ENCODE measurements at regions not wholly inside any gene's neighbourhood (a gene's known extent, or its start where the extent isn't known, plus 50 kb on each side); places are given as distances from the start of the nearest gene placed in this dataset.
A peak's percentile ranks its signal among the peaks of the same experiment; 100 is the strongest.
"Not testable (repeated sequence)": the region's sequence is repeated elsewhere in the genome, so short reads cannot be mapped to it uniquely, and the experiment has no call there.

- DNase-seq (ENCODE audit: low read depth): no peak
- H3K4me3 ChIP-seq (ENCODE audit: low read depth, low read length): no peak overlapping the region
- TF ChIP-seq, protein P1, sequence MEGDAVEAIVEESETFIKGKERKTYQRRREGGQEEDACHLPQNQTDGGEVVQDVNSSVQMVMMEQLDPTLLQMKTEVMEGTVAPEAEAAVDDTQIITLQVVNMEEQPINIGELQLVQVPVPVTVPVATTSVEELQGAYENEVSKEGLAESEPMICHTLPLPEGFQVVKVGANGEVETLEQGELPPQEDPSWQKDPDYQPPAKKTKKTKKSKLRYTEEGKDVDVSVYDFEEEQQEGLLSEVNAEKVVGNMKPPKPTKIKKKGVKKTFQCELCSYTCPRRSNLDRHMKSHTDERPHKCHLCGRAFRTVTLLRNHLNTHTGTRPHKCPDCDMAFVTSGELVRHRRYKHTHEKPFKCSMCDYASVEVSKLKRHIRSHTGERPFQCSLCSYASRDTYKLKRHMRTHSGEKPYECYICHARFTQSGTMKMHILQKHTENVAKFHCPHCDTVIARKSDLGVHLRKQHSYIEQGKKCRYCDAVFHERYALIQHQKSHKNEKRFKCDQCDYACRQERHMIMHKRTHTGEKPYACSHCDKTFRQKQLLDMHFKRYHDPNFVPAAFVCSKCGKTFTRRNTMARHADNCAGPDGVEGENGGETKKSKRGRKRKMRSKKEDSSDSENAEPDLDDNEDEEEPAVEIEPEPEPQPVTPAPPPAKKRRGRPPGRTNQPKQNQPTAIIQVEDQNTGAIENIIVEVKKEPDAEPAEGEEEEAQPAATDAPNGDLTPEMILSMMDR (IDR thresholded peaks at IDR 0.05; ENCODE audit: insufficient read depth, low read depth, low read length, missing control alignments): no peak
Observed at GRCh38 chr3:137324114-137324513, 366.3 kb downstream of the IL20RB start.

- TF ChIP-seq, protein P1 (IDR thresholded peaks at IDR 0.05; ENCODE audit: insufficient read depth, low read depth, low read length, missing control alignments): no peak
- peak overlapping the region; percentile 19 for H3K4me3 ChIP-seq (ENCODE audit: low read depth, low read length)
Observed at GRCh38 chr3:137325170-137325569, 367.4 kb downstream of the IL20RB start.

DNA sequence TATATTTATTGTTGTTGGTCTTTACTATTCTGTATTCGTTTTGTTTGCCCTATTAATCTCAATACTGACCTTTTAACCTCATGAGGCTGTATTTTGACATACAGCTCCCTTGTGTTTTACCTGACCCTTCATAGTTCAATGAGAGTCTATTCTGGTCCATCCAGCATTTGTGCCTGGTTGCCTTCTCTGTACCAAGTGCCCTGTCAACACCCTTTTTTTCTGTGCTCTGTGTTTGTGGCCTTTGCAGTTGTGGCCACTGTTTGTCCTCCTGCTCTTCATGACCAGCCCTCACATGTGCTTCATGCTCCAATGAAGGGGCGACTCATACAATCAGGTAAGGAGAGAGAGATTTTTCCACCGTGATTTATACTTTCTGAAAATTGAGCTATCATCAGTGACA is 368.2 kb downstream of the IL20RB start:
- no peak for DNase-seq (ENCODE audit: low read depth)
- TF ChIP-seq, protein P1 (IDR thresholded peaks at IDR 0.05; ENCODE audit: insufficient read depth, low read depth, low read length, missing control alignments): no peak
- peak overlapping the region; percentile 19 for H3K4me3 ChIP-seq (ENCODE audit: low read depth, low read length)

More at GRCh38 chr3:137325170-137325569, 367.4 kb downstream of the IL20RB start:
- peak; percentile 69 for DNase-seq (ENCODE audit: low read depth)

DNA sequence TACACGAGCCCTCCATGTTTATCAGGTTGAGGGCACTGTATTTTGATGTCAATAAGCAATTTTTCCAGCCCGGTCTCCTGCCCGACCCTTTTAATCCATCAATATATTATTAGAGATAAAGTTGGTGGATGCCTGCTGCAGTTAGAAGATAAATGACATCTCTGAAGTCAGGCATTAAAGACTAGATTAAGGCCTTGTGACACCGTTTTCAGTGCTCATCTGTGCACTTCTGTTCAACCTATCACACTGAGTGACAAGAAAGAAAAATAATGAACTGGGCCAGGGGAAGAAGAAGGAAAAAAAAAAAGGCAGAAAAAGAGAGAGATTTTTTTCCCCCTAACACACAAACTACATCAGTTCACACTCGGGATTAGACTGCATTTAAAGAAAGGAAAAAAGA is 371.8 kb downstream of the IL20RB start:
- H3K4me3 ChIP-seq (ENCODE audit: low read depth, low read length): no peak overlapping the region
- TF ChIP-seq, protein P1 (IDR thresholded peaks at IDR 0.05; ENCODE audit: insufficient read depth, low read depth, low read length, missing control alignments): no peak
- no peak for DNase-seq (ENCODE audit: low read depth)

DNA sequence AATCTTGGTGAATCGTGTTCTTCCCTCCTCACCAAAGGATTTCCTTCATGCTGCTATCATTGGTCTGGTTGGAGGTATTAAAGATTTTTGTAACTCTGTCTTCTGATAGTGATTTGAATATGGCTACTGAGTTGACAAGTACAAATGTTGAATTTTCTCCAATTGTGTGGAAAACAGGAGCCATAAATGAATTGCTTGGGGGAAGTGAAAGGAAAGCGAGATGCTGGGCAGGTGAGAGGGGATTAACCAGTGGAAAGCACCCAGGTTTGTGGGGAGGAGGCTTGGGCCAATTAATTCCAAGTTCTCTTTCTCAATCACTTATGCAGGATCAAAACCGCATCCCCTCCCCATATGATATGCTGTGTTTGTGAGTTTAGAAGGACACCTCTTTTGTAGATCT is 372.5 kb downstream of the IL20RB start:
- TF ChIP-seq, protein P1 (IDR thresholded peaks at IDR 0.05; ENCODE audit: insufficient read depth, low read depth, low read length, missing control alignments): no peak
- peak overlapping the region; percentile 8; the same call in 1 of the 2 replicates for H3K4me3 ChIP-seq (ENCODE audit: low read depth, low read length)
- DNase-seq (ENCODE audit: low read depth): peak; percentile 70

GRCh38 chr3:137332297-137332696 is 374.5 kb downstream of the IL20RB start:
- TF ChIP-seq, protein P1 (IDR thresholded peaks at IDR 0.05; ENCODE audit: insufficient read depth, low read depth, low read length, missing control alignments): no peak
- peak; percentile 79 for DNase-seq (ENCODE audit: low read depth)
- H3K4me3 ChIP-seq (ENCODE audit: low read depth, low read length): no peak overlapping the region

DNA sequence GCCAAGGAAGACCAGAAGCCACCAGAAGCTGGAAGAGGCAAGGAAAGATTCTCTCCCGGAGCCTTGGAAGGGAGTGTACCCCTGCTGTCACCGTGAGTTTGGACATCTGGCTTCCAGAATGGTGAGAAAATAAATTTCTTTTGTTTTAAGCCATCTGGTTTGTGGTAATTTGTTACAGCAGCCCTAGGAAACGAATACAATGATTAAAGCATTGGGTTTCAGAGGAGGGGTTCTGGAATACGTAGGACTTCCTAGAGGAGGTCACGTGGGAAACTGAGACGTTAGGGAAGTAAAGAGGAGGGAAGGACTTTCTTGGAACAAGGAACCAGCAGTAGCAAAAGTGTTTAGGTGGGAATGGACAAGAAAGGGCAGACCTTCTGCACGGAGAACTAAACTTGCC is 377.7 kb downstream of the IL20RB start:
- no peak for DNase-seq (ENCODE audit: low read depth)
- no peak overlapping the region for H3K4me3 ChIP-seq (ENCODE audit: low read depth, low read length)
- TF ChIP-seq, protein P1 (IDR thresholded peaks at IDR 0.05; ENCODE audit: insufficient read depth, low read depth, low read length, missing control alignments): no peak

GRCh38 chr3:137338400-137338799 is 380.6 kb downstream of the IL20RB start:
- not testable (repeated sequence) for H3K4me3 ChIP-seq (ENCODE audit: low read depth, low read length); DNase-seq (ENCODE audit: low read depth)
